HG03135 (cell line): ENCODE measurements at regions not wholly inside any gene's neighbourhood (a gene's known extent, or its start where the extent isn't known, plus 50 kb on each side); places are given as distances from the start of the nearest gene placed in this dataset.

Experiments
- ATAC-seq: cut with Tn5 transposase; IDR thresholded peaks from one replicate; pipeline ENCODE4 v1.9.1; 2021; ENCODE audit warnings: mild to moderate bottlenecking, moderate library complexity; ENCODE audit not compliant: unreplicated experiment

GRCh38 chr2:7777668-7778067 is 860.5 kb downstream of the RNF144A start:
- ATAC-seq: no peak

DNA sequence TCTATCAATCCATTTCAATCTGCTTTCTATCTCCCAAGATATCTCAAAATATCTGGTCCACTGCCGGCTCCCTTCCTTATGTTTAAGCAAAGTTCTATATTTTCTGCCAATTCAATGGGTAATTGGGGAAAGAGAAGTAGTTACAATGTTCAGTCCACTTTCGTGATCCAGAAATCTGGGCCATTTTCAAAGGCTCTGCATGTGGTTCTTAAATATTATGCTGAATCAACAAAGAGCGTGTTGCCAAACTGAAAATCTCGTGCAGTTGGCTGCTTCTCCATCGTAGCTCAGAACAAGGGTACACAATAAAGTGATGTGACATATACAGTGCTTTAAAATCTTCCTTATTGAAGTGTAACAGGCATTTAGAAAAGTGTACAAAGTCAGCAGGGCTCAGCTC is 863.1 kb downstream of the RNF144A start:
- ATAC-seq: no peak

GRCh38 chr2:7785700-7786099 is 868.5 kb downstream of the RNF144A start:
- ATAC-seq: no peak

DNA sequence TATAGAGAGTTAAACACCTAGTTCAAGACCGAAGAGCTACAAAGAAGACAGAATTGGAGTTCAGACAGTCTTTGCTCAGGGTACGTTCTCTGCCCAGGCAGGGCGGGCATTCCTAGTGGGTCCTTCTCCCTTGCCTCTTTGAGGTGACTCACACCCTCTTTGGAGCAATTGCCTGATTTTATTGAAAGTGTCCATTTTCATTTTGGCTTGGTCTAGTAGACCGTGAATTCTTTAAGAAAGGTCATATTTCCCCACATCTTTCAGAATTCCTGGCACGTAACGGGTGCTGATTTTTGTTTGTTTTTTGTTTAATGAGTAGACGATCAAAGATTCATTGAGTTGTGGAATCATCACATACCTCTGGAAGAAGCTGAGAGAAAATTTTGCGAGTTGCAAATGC is 871.5 kb downstream of the RNF144A start:
- ATAC-seq: no peak

DNA sequence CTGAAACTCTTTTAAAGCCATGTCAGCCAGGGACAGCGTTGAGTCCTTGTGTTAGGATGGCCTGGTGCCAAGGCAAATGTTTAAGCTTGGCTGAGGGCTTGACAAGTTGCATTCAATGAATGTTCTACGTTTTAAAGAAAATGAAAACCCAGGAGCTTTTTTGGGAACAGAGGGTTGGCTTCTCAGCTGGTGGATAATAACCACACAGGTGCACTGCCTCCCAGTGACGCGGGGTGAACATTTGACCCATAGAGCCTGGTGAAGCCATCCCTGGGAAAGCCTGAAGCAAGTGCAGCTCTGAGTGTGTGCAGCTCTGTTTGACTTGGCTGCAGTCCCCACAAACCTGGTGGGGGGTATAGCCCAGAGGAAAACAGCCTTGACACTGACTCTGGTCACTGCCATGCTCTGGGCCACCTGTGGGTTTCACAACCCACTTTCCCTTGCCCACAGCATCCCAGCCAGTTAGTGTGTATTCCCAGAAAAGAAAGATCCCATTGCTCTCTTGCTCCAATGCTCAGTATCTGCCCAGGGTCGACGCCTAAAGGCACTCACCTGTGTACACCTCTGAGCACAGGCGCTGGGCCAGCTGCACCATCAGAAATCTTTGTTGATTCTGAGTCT is 874.9 kb downstream of the RNF144A start:
- ATAC-seq: no peak

DNA sequence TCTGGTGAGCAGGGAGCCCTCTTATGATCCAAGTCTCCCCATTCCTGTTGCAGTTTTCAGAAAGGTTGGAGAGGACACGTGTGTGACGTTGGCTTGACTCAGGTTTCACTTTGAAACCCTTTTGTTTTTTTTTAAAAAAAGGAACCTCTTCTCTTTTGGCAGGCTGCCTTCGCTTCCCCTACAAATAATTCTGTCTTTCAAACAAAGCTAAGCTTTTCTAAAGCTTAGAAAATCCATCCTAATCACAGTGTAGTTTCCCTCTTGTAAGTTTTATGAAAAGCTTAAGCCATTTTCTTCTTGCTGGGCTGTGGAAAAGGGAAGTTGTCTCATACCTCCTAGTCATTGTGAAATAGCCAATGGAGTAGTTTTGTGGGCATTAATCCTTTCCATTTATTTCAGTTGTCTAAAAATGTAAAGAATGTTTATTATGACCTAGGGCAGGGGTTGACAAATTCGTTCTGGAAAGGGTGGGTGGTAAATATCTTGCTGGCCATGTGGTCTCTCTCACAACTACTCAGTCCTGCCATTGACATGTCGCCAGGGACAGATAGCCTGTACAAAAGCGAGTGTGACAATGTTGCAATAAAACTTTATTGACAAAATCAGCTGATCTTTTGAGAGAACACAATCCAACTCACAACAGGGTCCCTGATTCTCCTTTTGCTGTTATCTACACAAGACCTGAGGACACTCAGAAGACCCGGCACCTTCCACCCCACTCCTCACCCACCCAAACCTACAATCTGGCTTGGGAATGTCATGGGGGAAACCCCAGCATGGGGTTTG is 878.8 kb downstream of the RNF144A start:
- ATAC-seq: no peak

GRCh38 chr2:7800031-7800430 is 881.8 kb upstream of the ID2 start:
- ATAC-seq: no peak

- no peak for ATAC-seq
Measured at GRCh38 chr2:7801212-7801611, 880.6 kb upstream of the ID2 start.

DNA sequence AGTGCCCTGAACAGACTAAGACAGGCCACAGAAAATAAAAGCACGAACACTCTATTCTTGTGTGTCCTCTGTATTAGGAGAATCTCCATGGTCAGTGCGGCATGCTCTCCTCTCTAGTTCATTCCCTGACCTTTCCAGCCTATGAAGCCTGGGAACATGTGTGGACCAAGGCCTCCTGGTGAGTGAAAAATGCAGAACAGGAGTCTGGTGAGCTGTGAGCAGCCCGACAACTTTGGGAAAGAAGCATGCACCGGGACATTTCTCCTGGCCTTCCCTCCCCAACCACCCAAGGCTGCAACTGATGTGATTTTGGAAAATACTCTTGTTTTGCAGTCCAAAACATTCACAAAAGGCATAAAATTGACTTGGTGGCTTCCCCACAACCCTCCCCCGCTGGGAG is 878.3 kb upstream of the ID2 start:
- no peak for ATAC-seq

DNA sequence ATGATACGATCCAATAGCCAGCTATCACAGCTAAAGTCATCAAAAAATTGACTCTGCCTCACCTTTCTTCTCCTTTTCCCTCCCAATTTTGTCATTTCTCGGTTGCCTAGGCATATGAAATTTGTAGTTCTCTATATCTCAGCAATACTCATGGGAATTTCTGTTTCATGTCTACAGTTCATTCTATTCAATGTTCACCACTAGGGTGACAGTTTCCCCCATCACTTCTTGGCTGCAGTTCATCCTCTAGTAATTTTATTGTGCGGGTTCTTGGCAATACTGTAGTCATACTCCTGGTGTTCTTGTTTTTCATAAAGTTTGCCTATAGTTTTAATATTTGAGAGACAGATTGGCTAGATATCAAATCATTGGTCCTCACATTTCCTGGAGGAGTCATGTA is 872.2 kb upstream of the ID2 start:
- ATAC-seq: no peak

DNA sequence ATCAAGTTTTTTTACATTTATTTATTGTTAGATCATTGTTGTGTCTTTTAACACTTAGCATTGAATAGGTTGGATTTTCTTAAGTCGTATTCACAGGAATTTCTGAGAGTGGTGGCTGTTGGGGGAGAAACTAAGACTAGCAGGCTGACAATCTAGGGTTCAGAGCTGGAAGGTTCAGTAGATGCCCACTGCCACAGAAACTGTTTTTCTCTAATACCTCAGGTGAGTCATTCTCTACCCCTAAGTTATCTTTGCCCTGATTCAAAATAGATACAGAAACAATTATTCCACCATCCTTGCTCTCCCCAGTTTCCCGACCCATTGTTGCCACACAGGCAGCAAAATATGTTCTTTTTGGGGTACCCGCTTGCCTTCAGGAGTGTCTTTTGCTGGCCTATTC is 870.8 kb upstream of the ID2 start:
- ATAC-seq: no peak

DNA sequence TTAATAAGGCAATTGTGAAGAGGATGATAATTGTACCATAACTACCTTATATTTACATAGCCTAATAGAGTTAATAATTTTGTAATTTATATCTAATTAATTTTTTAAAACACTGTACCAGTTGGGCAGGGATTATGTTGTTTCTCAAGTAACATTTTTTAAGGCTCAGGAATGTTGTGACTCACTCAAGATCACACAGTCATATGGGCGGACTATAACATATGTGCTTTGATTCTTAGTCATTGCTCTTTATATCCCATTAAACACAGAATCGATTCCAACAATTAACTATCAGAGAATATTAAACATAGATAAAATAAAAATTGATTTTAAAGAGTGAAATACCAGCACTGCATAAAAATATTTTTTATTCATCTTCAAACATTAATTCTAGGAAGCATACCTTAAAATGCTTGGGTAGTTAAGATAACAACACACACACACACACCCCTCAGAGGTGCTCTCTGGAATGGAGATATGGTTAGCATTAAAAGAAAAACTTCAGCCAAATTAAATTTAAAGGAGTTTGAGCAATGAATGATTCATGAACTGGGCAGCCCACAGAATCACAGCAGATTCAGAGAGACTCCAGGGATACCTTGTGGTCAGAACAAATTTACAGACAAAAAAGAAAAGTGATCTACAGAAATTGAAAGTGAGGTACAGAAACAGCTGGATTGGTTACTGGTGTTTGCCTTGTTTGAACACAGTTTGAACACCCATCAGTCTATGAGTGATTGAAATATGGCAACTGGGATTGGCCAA is 869.4 kb upstream of the ID2 start:
- ATAC-seq: no peak

DNA sequence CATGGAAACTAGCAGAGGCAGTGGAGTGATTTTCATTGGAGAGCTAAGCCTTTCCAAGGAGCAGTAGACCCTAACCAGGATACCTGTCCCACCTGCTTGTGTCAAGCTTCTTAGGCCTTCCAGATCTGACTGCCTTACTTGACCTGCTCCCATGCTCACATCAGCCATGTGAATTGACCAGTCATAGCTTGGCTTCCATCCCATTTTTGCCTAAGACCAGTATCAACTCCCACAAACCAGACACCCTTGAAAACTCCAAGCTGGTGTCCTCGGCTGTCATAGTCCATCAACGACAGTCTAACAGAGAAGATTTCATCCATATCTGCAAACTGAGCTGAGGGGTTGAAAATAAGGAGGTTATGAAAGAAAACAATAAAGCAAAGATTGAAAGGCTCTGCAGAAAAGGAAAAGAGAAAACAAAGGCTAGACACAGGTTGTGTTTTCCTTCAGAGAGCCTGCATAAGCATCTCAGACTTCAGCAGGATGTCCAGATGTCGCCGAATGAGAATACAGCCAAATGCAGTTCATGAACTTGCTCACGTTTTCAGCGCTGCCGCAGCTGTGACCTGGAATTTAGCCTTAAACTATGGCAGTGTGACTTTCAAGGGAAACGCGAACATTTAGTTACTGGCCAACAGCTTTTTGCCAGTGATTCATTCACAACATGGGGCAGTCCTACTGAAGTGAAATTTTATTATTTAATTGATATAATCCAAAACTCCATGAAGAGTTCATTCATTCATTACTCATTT is 868.1 kb upstream of the ID2 start:
- ATAC-seq: no peak

GRCh38 chr2:7815726-7816125 is 866.1 kb upstream of the ID2 start:
- no peak for ATAC-seq

DNA sequence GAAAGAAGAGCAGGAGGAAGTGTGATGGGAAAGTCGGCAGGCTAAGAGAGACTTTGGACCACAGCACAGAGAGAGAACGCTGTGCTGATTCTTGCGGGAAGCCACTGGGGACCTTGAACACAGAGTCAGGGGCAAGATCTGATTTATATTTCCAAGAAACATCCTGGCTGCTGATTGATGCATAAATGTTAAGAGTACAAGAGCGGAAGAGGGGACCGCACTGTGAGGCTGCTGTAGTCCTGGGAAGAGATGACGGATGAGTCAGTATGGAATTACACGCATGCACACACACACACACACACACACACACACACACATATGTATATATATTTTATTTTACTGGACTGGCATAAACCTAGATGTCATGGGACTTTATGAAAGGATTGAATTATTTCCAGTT is 865.6 kb upstream of the ID2 start:
- ATAC-seq: no peak

DNA sequence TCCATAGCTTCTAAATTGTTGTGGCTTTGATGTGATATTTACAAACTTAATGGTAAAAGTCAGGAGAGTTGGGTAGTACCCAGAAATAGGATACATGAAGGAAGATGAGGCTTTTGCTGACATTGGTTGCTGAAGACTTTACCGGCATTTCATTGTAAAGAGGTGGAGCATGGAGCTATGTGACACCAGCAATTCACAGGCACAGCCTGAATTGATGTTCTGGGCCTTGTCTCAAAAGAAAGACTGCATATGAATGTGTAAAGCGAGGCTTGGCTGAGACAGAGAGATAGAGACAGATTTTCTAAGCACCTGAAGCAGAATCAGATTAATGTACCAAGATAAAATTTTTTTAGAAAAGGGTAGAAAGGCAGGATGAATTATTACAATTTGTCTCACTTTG is 864.9 kb upstream of the ID2 start:
- ATAC-seq: no peak

GRCh38 chr2:7819316-7819715 is 862.5 kb upstream of the ID2 start:
- ATAC-seq: no peak

- no peak for ATAC-seq
Measured at GRCh38 chr2:7819850-7820249, 862.0 kb upstream of the ID2 start.

DNA sequence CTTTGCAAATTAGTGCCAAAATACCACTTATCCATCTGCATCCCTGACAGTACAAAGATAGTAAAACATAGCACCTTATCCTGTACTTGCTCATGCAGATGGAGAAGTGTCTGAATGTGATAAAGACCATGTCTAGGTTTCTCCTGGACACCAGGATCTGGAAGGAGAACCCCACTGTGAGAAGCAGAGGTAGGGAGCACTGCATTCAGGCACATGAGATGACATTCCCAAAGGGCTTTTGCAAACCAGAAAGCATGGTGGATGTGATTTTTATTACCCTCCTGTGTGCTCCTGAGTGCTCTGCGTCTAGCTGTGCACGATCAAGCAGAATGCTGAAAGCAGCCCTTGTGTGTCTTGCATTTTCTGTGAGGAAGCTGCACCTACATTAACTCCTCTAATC is 857.6 kb upstream of the ID2 start:
- ATAC-seq: no peak

- no peak for ATAC-seq
Measured at GRCh38 chr2:7825591-7826312, 856.1 kb upstream of the ID2 start.

DNA sequence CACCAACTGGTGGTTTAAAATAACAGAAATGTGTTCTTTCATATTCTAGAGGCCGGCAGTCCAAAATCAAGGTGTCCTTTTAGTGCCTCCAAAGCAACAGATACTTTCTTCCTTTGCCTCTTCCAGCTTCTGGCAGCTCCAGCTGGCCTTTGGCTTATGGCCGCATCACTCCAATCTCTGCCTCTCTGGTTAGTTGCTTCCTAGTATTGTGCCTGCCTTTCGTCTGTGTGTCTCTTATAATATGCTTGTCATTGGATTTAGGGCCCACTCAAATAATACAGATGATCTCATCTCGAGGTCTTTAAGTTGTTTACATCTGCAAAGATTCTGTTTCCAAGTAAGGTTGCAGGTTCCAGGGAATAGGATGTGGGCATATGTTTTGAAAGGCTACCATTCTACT is 855.2 kb upstream of the ID2 start:
- no peak for ATAC-seq
